Endodermal cell (in vitro differentiated cells): ENCODE measurements at regions not wholly inside any gene's neighbourhood (a gene's known extent, or its start where the extent isn't known, plus 50 kb on each side); places are given as distances from the start of the nearest gene placed in this dataset.

Experiments used
- DNase-seq: peaks from one replicate; pipeline ENCODE4 v3.0.0-alpha.2; 2017
- H3K27ac ChIP-seq: 2 replicates; pipeline ENCODE4 v1.5.1; 2013; ENCODE audit warnings: mild to moderate bottlenecking, low read depth, low read length, moderate library complexity
- H3K27me3 ChIP-seq: 2 replicates; pipeline ENCODE4 v1.6.1; 2013; ENCODE audit warnings: mild to moderate bottlenecking, low read length, moderate library complexity; ENCODE audit not compliant: insufficient read depth, control insufficient read depth, poor library complexity, severe bottlenecking
- H3K36me3 ChIP-seq: 2 replicates; pipeline ENCODE4 v1.7.0; 2013; ENCODE audit warnings: mild to moderate bottlenecking, low read length, moderate library complexity; ENCODE audit not compliant: control insufficient read depth, insufficient read depth
- H3K4me1 ChIP-seq: one replicate; pipeline ENCODE4 v1.7.0; 2013; ENCODE audit warnings: low read length; ENCODE audit not compliant: control insufficient read depth, insufficient read depth
- H3K4me3 ChIP-seq: 2 replicates; pipeline ENCODE4 v1.5.1; 2013; ENCODE audit warnings: mild to moderate bottlenecking, low read length, moderate library complexity
- H3K9ac ChIP-seq: 2 replicates; pipeline ENCODE4 v1.6.1; 2013; ENCODE audit warnings: mild to moderate bottlenecking, low read length, moderate library complexity; ENCODE audit not compliant: poor library complexity, severe bottlenecking; ENCODE audit errors: extremely low read depth
- H3K9me3 ChIP-seq: 2 replicates; pipeline ENCODE4 v1.6.1; 2013; ENCODE audit warnings: mild to moderate bottlenecking, low read length, moderate library complexity; ENCODE audit not compliant: control insufficient read depth
- H3K27ac Mint-ChIP-seq: 2 replicates; pipeline ENCODE4 v1.8.0; 2020; ENCODE audit warnings: mixed read lengths
- H3K27me3 Mint-ChIP-seq: 2 replicates; pipeline ENCODE4 v1.8.0; 2021; ENCODE audit warnings: mild to moderate bottlenecking, mixed read lengths; ENCODE audit not compliant: insufficient read depth
- H3K36me3 Mint-ChIP-seq: 2 replicates; pipeline ENCODE4 v1.8.0; 2020; ENCODE audit warnings: low read depth, mixed read lengths
- H3K4me1 Mint-ChIP-seq: 2 replicates; pipeline ENCODE4 v1.8.0; 2020; ENCODE audit warnings: mixed read lengths
- H3K4me3 Mint-ChIP-seq: 2 replicates; pipeline ENCODE4 v1.8.0; 2020; ENCODE audit warnings: mild to moderate bottlenecking, moderate library complexity, mixed read lengths
- H3K9me3 Mint-ChIP-seq: 2 replicates; pipeline ENCODE4 v1.8.0; 2020; ENCODE audit warnings: mild to moderate bottlenecking, mixed read lengths
- WGBS, 2 experiments: methylation state at CpG; one replicate each; pipeline versions ENCODE4 v1.1.5 to v1.1.7; 2013; ENCODE audit warnings: missing lambda C conversion rate in 2 of 2, mixed read lengths in 1 of 2; ENCODE audit not compliant: insufficient coverage in 1 of 2, insufficient read length in 1 of 2; 5-methylcytosine and 5-hydroxymethylcytosine counted together
- TF ChIP-seq, protein P1 (sequence below): fragments of 200-600 bp; sonication (generic); conservative IDR thresholded peaks from 2 replicates; pipeline ENCODE4 v1.5.0; 2021; ENCODE audit warnings: antibody characterized with exemption, mild to moderate bottlenecking

DNA sequence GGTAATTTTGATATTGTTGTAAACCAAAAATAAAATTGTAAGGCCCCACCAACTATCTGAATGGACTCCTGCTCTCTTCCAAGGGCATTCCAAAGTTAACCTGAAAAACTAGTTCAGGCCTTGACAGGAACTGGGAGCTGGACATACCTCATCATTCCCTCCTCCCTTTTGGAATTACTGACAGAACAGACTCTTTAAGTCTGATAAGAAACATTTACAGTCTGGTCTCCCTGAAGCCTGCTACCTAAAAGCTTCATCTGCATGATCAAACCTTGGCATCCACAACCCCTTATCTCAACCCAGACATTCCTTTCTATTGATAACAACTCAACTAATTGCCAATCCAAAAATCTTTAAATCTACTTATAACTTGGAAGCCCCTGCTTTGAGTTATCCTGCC is 123.8 kb downstream of the TLR5 start:
- Histone ChIP-seq H3K9me3 (no peaks in the 10 kb centered on the region), H3K27me3 (no peaks in the 10 kb centered on the region), H3K4me1 (peaks cover 30% of the 10 kb centered on the region), H3K4me3 (no peak overlapping the region), H3K27ac (no peak overlapping the region), H3K9ac (no peak overlapping the region), H3K36me3 (peaks cover 87% of the 10 kb centered on the region)
- Mint-ChIP-seq H3K4me3 (no peak overlapping the region), H3K27ac (peak overlapping the region; percentile 46), H3K9me3 (peaks cover 9% of the 10 kb centered on the region), H3K4me1 (peaks cover 59% of the 10 kb centered on the region), H3K36me3 (peaks cover 81% of the 10 kb centered on the region), H3K27me3 (no peaks in the 10 kb centered on the region)
- no peak for DNase-seq
- TF ChIP-seq, protein P1, sequence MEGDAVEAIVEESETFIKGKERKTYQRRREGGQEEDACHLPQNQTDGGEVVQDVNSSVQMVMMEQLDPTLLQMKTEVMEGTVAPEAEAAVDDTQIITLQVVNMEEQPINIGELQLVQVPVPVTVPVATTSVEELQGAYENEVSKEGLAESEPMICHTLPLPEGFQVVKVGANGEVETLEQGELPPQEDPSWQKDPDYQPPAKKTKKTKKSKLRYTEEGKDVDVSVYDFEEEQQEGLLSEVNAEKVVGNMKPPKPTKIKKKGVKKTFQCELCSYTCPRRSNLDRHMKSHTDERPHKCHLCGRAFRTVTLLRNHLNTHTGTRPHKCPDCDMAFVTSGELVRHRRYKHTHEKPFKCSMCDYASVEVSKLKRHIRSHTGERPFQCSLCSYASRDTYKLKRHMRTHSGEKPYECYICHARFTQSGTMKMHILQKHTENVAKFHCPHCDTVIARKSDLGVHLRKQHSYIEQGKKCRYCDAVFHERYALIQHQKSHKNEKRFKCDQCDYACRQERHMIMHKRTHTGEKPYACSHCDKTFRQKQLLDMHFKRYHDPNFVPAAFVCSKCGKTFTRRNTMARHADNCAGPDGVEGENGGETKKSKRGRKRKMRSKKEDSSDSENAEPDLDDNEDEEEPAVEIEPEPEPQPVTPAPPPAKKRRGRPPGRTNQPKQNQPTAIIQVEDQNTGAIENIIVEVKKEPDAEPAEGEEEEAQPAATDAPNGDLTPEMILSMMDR: no peak

DNA sequence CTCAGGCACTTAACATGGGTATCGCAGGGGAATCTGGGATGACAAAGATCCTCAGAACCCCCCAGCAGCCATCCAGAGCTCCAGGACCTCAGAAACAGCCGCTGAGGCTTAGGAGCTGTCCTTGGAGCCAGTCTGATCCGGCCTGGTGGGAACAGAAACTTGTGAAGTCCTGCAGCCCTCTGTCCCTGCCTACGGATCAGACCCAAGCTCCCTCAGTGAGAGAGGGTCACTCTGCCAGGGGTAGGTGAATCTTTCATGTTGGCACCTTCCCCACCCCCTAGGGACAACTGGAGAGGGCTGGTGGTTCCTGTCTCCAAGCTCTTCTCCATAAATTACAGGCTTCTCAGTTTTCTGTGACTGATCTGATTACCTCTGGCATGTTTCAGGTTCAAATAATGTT is 122.3 kb downstream of the TLR5 start:
- peaks cover 74% of the 10 kb centered on the region for H3K36me3 ChIP-seq
- TF ChIP-seq, protein P1: no peak
- WGBS, 2 experiments: 93 to 94% methylated on average over 2 to 4 of the region's 4 CpGs
- peaks cover 29% of the 10 kb centered on the region for H3K4me1 ChIP-seq
- no peak overlapping the region for H3K27ac ChIP-seq
- Mint-ChIP-seq H3K27me3 (no peaks in the 10 kb centered on the region), H3K36me3 (peaks cover 73% of the 10 kb centered on the region), H3K4me1 (peaks cover 60% of the 10 kb centered on the region), H3K9me3 (peaks cover 9% of the 10 kb centered on the region), H3K4me3 (no peak overlapping the region), H3K27ac (no peak overlapping the region)
- H3K27me3 ChIP-seq: no peaks in the 10 kb centered on the region
- H3K4me3 ChIP-seq: no peak overlapping the region
- no peak overlapping the region for H3K9ac ChIP-seq
- H3K9me3 ChIP-seq: no peaks in the 10 kb centered on the region
- peak; percentile 59 for DNase-seq

DNA sequence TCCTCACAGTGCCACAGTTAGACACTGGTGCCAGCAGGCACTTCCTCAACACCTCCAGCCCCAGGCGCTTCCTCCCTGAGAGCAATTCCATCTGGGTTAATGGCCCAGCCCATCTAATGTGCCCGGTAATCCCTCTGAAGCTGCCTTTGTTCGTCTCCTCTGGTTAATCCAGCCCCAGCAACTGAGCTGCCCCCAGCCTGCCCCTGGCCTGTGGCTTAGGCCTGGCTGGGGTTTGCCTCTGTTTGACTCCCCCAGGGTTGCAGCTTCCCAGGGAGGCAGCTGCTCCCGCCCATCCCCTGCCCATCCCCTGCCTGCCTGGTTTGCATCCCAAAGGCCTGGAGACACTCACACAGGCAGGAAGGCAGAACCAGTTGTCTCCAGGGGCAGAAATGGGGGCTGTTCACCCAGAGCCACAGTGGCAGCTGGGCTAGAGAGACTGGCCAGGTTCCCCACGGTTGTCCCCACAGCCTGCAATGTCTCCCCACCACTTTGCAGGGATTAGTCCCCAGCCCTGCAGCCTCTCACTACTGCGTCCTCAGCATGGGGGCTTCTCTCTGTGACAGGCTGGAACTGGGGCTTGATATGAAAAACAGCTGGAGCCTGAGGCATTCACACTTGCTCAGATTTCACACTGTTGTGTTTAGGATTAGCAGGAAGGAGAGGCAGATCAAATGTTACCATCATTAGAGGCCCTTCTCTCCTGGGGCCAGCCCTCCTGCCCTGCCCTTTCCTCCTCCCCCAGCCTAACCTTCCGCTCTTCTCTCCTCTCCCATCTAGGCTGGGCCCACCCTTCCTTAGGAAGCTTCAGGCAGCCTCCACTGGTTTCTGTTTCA is 120.2 kb downstream of the TLR5 start:
- H3K27me3 Mint-ChIP-seq: no peaks in the 10 kb centered on the region
- peaks cover 55% of the 10 kb centered on the region for H3K4me1 Mint-ChIP-seq
- H3K9me3 Mint-ChIP-seq: peaks cover 6% of the 10 kb centered on the region
- WGBS, 2 experiments: 16 to 25% methylated on average over 3 to 7 of the region's 7 CpGs
- Histone ChIP-seq H3K4me1 (peaks cover 29% of the 10 kb centered on the region), H3K4me3 (peak overlapping the region; percentile 75), H3K27ac (peak overlapping the region; percentile 93), H3K36me3 (peaks cover 54% of the 10 kb centered on the region), H3K9ac (peak overlapping the region; percentile 64), H3K27me3 (no peaks in the 10 kb centered on the region), H3K9me3 (no peaks in the 10 kb centered on the region)
- peak overlapping the region; percentile 44 for H3K4me3 Mint-ChIP-seq
- DNase-seq: peak; percentile 91
- peaks cover 57% of the 10 kb centered on the region for H3K36me3 Mint-ChIP-seq
- peak overlapping the region; percentile 85 for H3K27ac Mint-ChIP-seq
- TF ChIP-seq, protein P1: no peak
